Neuronal stem cell (in vitro differentiated cells): ENCODE measurements at regions not wholly inside any gene's neighbourhood (a gene's known extent, or its start where the extent isn't known, plus 50 kb on each side); places are given as distances from the start of the nearest gene placed in this dataset.
"Not testable (repeated sequence)": the region's sequence is repeated elsewhere in the genome, so short reads cannot be mapped to it uniquely, and the experiment has no call there.

Experiments
- DNase-seq: peaks from one replicate; pipeline ENCODE4 v3.0.0-alpha.2; 2013; ENCODE audit warnings: low spot score
- H2AFZ ChIP-seq: one replicate; pipeline ENCODE4 v1.6.1; 2013; ENCODE audit warnings: mild to moderate bottlenecking, low read length, inconsistent platforms
- H2AK5ac ChIP-seq: 2 replicates; pipeline ENCODE4 v1.6.1; 2013; ENCODE audit warnings: low read depth, mild to moderate bottlenecking, inconsistent platforms, low read length, moderate library complexity, mixed read lengths
- H2BK120ac ChIP-seq: 2 replicates; pipeline ENCODE4 v1.6.1; 2013; ENCODE audit warnings: low read depth, mild to moderate bottlenecking, inconsistent platforms, low read length, moderate library complexity, mixed read lengths
- H2BK12ac ChIP-seq: one replicate; pipeline ENCODE4 v1.6.1; 2013; ENCODE audit warnings: low read length, inconsistent platforms
- H2BK15ac ChIP-seq: 2 replicates; pipeline ENCODE4 v1.6.1; 2013; ENCODE audit warnings: mild to moderate bottlenecking, low read length, inconsistent platforms, mixed read lengths
- H2BK5ac ChIP-seq: one replicate; pipeline ENCODE4 v1.6.1; 2013; ENCODE audit warnings: inconsistent platforms, mild to moderate bottlenecking, low read length, moderate library complexity
- H3K14ac ChIP-seq: one replicate; pipeline ENCODE4 v1.6.1; 2013; ENCODE audit warnings: low read length, inconsistent platforms
- H3K18ac ChIP-seq: 2 replicates; pipeline ENCODE4 v1.6.1; 2013; ENCODE audit warnings: low read length, inconsistent platforms
- H3K23ac ChIP-seq: 2 replicates; pipeline ENCODE4 v1.6.1; 2013; ENCODE audit warnings: low read depth, mild to moderate bottlenecking, mixed read lengths, low read length, inconsistent platforms; ENCODE audit not compliant: poor library complexity
- H3K27ac ChIP-seq: replicated peaks from 3 replicates; pipeline ENCODE4 v1.5.1; 2013; ENCODE audit warnings: low read length, inconsistent platforms
- H3K27me3 ChIP-seq, 3 experiments: 2 replicates each; pipeline ENCODE4 v1.6.1; 2013; ENCODE audit warnings: low read length in 3 of 3, mild to moderate bottlenecking in 2 of 3, inconsistent platforms in 1 of 3, low read depth in 1 of 3, mixed read lengths in 1 of 3, moderate library complexity in 1 of 3; ENCODE audit not compliant: control insufficient read depth in 3 of 3, insufficient read depth in 3 of 3
- H3K36me3 ChIP-seq, 2 donors: replicated peaks in 1 of 2; 2 replicates each; pipeline ENCODE4 v1.6.1; 2013; ENCODE audit warnings: low read length in 2 of 2; ENCODE audit not compliant: control insufficient read depth in 2 of 2, insufficient read depth in 2 of 2
- H3K4ac ChIP-seq: 2 replicates; pipeline ENCODE4 v1.6.1; 2013; ENCODE audit warnings: inconsistent platforms, mild to moderate bottlenecking, low read length, moderate library complexity
- H3K4me1 ChIP-seq, 2 donors: 1 replicate in 1 of 2; 2 replicates in 1 of 2; pipeline ENCODE4 v1.6.1; 2013; ENCODE audit warnings: low read length in 2 of 2, low read depth in 1 of 2; ENCODE audit not compliant: control insufficient read depth in 2 of 2, insufficient read depth in 1 of 2
- H3K4me2 ChIP-seq: one replicate; pipeline ENCODE4 v1.6.1; 2013; ENCODE audit warnings: mild to moderate bottlenecking, low read length, inconsistent platforms; ENCODE audit not compliant: insufficient read depth, poor library complexity, severe bottlenecking
- H3K4me3 ChIP-seq, 2 donors: 2 replicates each; pipeline ENCODE4 v1.5.1; 2013; ENCODE audit warnings: low read length in 2 of 2, mild to moderate bottlenecking in 2 of 2, inconsistent platforms in 1 of 2, moderate library complexity in 1 of 2
- H3K79me1 ChIP-seq: one replicate; pipeline ENCODE4 v1.6.1; 2013; ENCODE audit warnings: low read depth, mild to moderate bottlenecking, inconsistent platforms, low read length, moderate library complexity
- H3K9ac ChIP-seq: one replicate; pipeline ENCODE4 v1.6.1; 2013; ENCODE audit warnings: mild to moderate bottlenecking, low read depth, low read length, inconsistent platforms; ENCODE audit not compliant: poor library complexity
- H3K9me3 ChIP-seq, 2 donors: replicated peaks in 1 of 2; 2 replicates each; pipeline versions ENCODE3 to v1.6.1; 2013; ENCODE audit warnings: low read length in 2 of 2, mild to moderate bottlenecking in 2 of 2, inconsistent platforms in 1 of 2, low read depth in 1 of 2, mixed read lengths in 1 of 2, moderate library complexity in 1 of 2; ENCODE audit not compliant: control insufficient read depth in 2 of 2, insufficient read depth in 1 of 2
- H4K8ac ChIP-seq: one replicate; pipeline ENCODE4 v1.6.1; 2013; ENCODE audit warnings: low read depth, mild to moderate bottlenecking, inconsistent platforms, low read length, moderate library complexity
- H4K91ac ChIP-seq: one replicate; pipeline ENCODE4 v1.6.1; 2013; ENCODE audit warnings: low read length, low read depth, mild to moderate bottlenecking, inconsistent platforms; ENCODE audit not compliant: poor library complexity
- WGBS, 2 donors: extraction: QIAGEN DNeasy Blood & Tissue Kit; methylation state at CpG; one replicate each; pipeline ENCODE4 v1.1.7; 2013; ENCODE audit warnings: missing lambda C conversion rate in 2 of 2, mixed read lengths in 1 of 2; ENCODE audit not compliant: insufficient read length in 2 of 2, insufficient replicate concordance in 1 of 2; ENCODE audit errors: extremely low coverage in 2 of 2; 5-methylcytosine and 5-hydroxymethylcytosine counted together

- Histone ChIP-seq H2AFZ (no peak overlapping the region), H3K9ac (no peak overlapping the region), H3K4ac (no peak overlapping the region), H3K14ac (no peak overlapping the region), H3K79me1 (no peaks in the 10 kb centered on the region), H3K18ac (no peak overlapping the region), H4K91ac (no peak overlapping the region), H3K23ac (no peak overlapping the region), H3K27ac (no peak overlapping the region), H3K4me2 (no peak overlapping the region), H3K4me3 (no peak overlapping the region), H3K4me1 (no peaks in the 10 kb centered on the region), H2BK12ac (no peak overlapping the region), H3K27me3 (no peaks in the 10 kb centered on the region), H2BK15ac (no peak overlapping the region), H3K9me3 (no peaks in the 10 kb centered on the region), H2BK120ac (no peak overlapping the region), H2AK5ac (no peak overlapping the region), H3K36me3 (no peaks in the 10 kb centered on the region), H2BK5ac (no peak overlapping the region), H4K8ac (no peak overlapping the region)
- no peak for DNase-seq
- no CpG with 5 or more reads among the region's 1 CpG for WGBS, 2 donors
These were observed 92.3 kb upstream of the TRHDE start for GRCh38 chr12:72179841-72180240.

GRCh38 chr12:72184971-72185533, 87.1 kb upstream of the TRHDE start:
- not testable (repeated sequence) for H3K9me3 ChIP-seq, H3K79me1 ChIP-seq, H3K4me3 ChIP-seq, H3K36me3 ChIP-seq, H3K27me3 ChIP-seq, DNase-seq, H2BK5ac ChIP-seq, H2AFZ ChIP-seq, H2BK15ac ChIP-seq, H3K18ac ChIP-seq, H2BK12ac ChIP-seq, H2BK120ac ChIP-seq, H2AK5ac ChIP-seq, H3K23ac ChIP-seq, H4K91ac ChIP-seq, H3K4me1 ChIP-seq, H3K9ac ChIP-seq, H3K14ac ChIP-seq, H3K4ac ChIP-seq, H4K8ac ChIP-seq, H3K4me2 ChIP-seq, H3K27ac ChIP-seq
- no CpG with 5 or more reads among the region's 33 CpGs for WGBS, 2 donors

- H3K18ac ChIP-seq: no peak overlapping the region
- H3K4me1 ChIP-seq: no peaks in the 10 kb centered on the region
- H2AFZ ChIP-seq: no peak overlapping the region
- H3K9ac ChIP-seq: no peak overlapping the region
- no peaks in the 10 kb centered on the region for H3K9me3 ChIP-seq
- H2BK5ac ChIP-seq: no peak overlapping the region
- no peak overlapping the region for H2AK5ac ChIP-seq
- H3K4me2 ChIP-seq: no peak overlapping the region
- H2BK12ac ChIP-seq: no peak overlapping the region
- no peak overlapping the region for H2BK120ac ChIP-seq
- no CpG with 5 or more reads among the region's 1 CpG for WGBS, 2 donors
- H3K14ac ChIP-seq: no peak overlapping the region
- no peak overlapping the region for H3K23ac ChIP-seq
- H3K27me3 ChIP-seq: no peaks in the 10 kb centered on the region
- H3K4ac ChIP-seq: no peak overlapping the region
- no peak overlapping the region for H2BK15ac ChIP-seq
- no peak overlapping the region for H4K91ac ChIP-seq
- DNase-seq: no peak
- H3K36me3 ChIP-seq: no peaks in the 10 kb centered on the region
- no peak overlapping the region for H3K4me3 ChIP-seq
- H3K79me1 ChIP-seq: no peaks in the 10 kb centered on the region
- no peak overlapping the region for H4K8ac ChIP-seq
- no peak overlapping the region for H3K27ac ChIP-seq
These were observed 82.9 kb upstream of the TRHDE start for GRCh38 chr12:72189266-72189665.

GRCh38 chr12:72191761-72192160, 80.4 kb upstream of the TRHDE start:
- Histone ChIP-seq H3K4me2 (no peak overlapping the region), H3K4me3 (no peak overlapping the region), H3K14ac (no peak overlapping the region), H3K23ac (no peak overlapping the region), H4K8ac (no peak overlapping the region), H2BK5ac (no peak overlapping the region), H3K27me3 (no peaks in the 10 kb centered on the region), H3K18ac (no peak overlapping the region), H3K36me3 (no peaks in the 10 kb centered on the region), H3K9me3 (peaks cover 0 to 3% of the 10 kb centered on the region in 2 donors), H2BK15ac (no peak overlapping the region), H2BK12ac (no peak overlapping the region), H3K27ac (no peak overlapping the region), H2AFZ (no peak overlapping the region), H3K9ac (no peak overlapping the region), H2BK120ac (no peak overlapping the region), H3K4me1 (no peaks in the 10 kb centered on the region), H4K91ac (no peak overlapping the region), H2AK5ac (no peak overlapping the region), H3K4ac (no peak overlapping the region), H3K79me1 (no peaks in the 10 kb centered on the region)
- DNase-seq: no peak
- no CpG with 5 or more reads among the region's 1 CpG for WGBS, 2 donors
